GM18858 (cell line): ENCODE measurements at regions not wholly inside any gene's neighbourhood (a gene's known extent, or its start where the extent isn't known, plus 50 kb on each side); places are given as distances from the start of the nearest gene placed in this dataset.
A peak's percentile ranks its signal among the peaks of the same experiment; 100 is the strongest.

Source experiments
- ATAC-seq: cut with Tn5 transposase; IDR thresholded peaks from one replicate; pipeline ENCODE4 v1.9.1; 2021; ENCODE audit not compliant: unreplicated experiment

GRCh38 chr4:180512801-180513475 lies 1730.3 kb upstream of the TENM3 start:
- no peak for ATAC-seq

GRCh38 chr4:180518906-180519305 lies 1724.3 kb upstream of the TENM3 start:
- no peak for ATAC-seq

GRCh38 chr4:180521181-180521580 lies 1722.0 kb upstream of the TENM3 start:
- no peak for ATAC-seq

- ATAC-seq, result no peak
Measured at GRCh38 chr4:180525523-180526077, 1717.6 kb upstream of the TENM3 start.

- no peak for ATAC-seq
Measured at GRCh38 chr4:180528003-180528402, 1715.2 kb upstream of the TENM3 start.

- ATAC-seq, result no peak
Measured at GRCh38 chr4:180530787-180531186, 1712.4 kb upstream of the TENM3 start.

- no peak for ATAC-seq
Measured at GRCh38 chr4:180532691-180533090, 1710.5 kb upstream of the TENM3 start.

GRCh38 chr4:180538384-180539057 lies 1704.7 kb upstream of the TENM3 start:
- ATAC-seq, result no peak

- no peak for ATAC-seq
Measured at GRCh38 chr4:180539284-180539683, 1703.9 kb upstream of the TENM3 start.

GRCh38 chr4:180541678-180542077 lies 1701.5 kb upstream of the TENM3 start:
- no peak for ATAC-seq

- ATAC-seq, result no peak
Measured at GRCh38 chr4:180542445-180543100, 1700.6 kb upstream of the TENM3 start.

- ATAC-seq, result no peak
Measured at GRCh38 chr4:180550106-180550505, 1693.1 kb upstream of the TENM3 start.

GRCh38 chr4:180557348-180557747 lies 1685.9 kb upstream of the TENM3 start:
- ATAC-seq, result peak; percentile 46

- ATAC-seq, result no peak
Measured at GRCh38 chr4:180557950-180558349, 1685.3 kb upstream of the TENM3 start.

GRCh38 chr4:180558427-180558826 lies 1684.8 kb upstream of the TENM3 start:
- ATAC-seq, result no peak

- no peak for ATAC-seq
Measured at GRCh38 chr4:180560896-180561295, 1682.3 kb upstream of the TENM3 start.

GRCh38 chr4:180564026-180564425 lies 1679.2 kb upstream of the TENM3 start:
- no peak for ATAC-seq

GRCh38 chr4:180564448-180564847 lies 1678.8 kb upstream of the TENM3 start:
- ATAC-seq, result no peak

GRCh38 chr4:180565856-180566431 lies 1677.3 kb upstream of the TENM3 start:
- no peak for ATAC-seq

- ATAC-seq, result no peak
Measured at GRCh38 chr4:180566492-180566891, 1676.7 kb upstream of the TENM3 start.

- no peak for ATAC-seq
Measured at GRCh38 chr4:180567080-180567479, 1676.1 kb upstream of the TENM3 start.
